T47D (cell line): ENCODE measurements at regions not wholly inside any gene's neighbourhood (a gene's known extent, or its start where the extent isn't known, plus 50 kb on each side); places are given as distances from the start of the nearest gene placed in this dataset.
"Not testable (repeated sequence)": the region's sequence is repeated elsewhere in the genome, so short reads cannot be mapped to it uniquely, and the experiment has no call there.

ENCODE experiments used
- DNase-seq, 2 experiments: peaks; one replicate each; pipeline versions ENCODE4 v3.0.0 to v3.0.0-alpha.2; 2011 to 2012; ENCODE audit warnings: low read depth in 1 of 2, low spot score in 1 of 2
- JUND ChIP-seq: IDR thresholded peaks from 2 replicates; pipeline ENCODE4 v1.6.1; 2012; ENCODE audit warnings: low read depth
- in situ Hi-C: cut with HindIII; loops from 2 replicates; pipeline ENCODE4 v1.10.0; 2016; ENCODE audit warnings: low sequenced_read_pairs, low pct_unique_long_range_greater_than_20kb

- in situ Hi-C loops, DNase-seq: not testable (repeated sequence)
Measured at GRCh38 chr14:105672450-105673200, 146.2 kb downstream of the TMEM121 start.

DNA sequence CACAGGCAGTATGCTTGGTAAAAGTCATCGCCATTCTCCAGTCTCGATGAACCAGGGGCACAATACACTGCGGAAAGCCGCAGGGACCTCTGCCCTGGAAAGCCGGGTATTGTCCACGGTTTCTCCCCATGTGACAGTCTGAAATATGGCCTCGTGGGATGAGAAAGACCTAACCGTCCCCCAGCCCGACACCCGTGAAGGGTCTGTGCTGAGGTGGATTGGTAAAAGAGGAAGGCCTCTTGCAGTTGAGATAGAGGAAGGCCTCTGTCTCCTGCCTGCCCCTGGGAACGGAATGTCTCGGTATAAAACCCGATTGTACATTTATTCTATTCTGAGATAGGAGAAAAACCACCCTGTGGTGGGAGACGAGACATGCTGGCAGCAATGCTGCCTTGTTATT lies 149.1 kb downstream of the TMEM121 start:
- in situ Hi-C loops, DNase-seq: not testable (repeated sequence)

GRCh38 chr14:105675905-105676670 lies 149.7 kb downstream of the TMEM121 start:
- DNase-seq, in situ Hi-C loops: not testable (repeated sequence)

DNA sequence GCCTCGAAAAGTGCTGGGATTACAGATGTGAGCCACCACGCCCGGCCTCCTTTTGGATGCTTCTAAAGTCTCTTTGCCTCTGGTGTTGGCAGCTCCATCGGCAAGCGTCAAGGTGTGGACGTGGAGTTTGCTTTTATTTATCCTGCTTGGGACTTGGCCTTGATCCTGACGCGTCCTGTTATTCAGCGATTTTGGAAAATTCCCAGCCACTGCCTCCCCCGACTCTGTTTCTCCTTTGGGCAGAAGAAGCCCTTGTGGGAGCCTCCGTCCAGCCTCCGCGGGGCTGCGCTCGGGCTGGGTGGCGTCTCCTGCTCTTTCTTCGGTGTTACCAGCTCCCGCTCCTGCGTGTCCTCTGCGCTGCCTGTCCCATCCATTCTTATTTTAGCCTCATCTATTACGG lies 151.7 kb downstream of the TMEM121 start:
- DNase-seq, in situ Hi-C loops: not testable (repeated sequence)

GRCh38 chr14:105678996-105679958 lies 152.9 kb downstream of the TMEM121 start:
- in situ Hi-C loops, DNase-seq: not testable (repeated sequence)

DNA sequence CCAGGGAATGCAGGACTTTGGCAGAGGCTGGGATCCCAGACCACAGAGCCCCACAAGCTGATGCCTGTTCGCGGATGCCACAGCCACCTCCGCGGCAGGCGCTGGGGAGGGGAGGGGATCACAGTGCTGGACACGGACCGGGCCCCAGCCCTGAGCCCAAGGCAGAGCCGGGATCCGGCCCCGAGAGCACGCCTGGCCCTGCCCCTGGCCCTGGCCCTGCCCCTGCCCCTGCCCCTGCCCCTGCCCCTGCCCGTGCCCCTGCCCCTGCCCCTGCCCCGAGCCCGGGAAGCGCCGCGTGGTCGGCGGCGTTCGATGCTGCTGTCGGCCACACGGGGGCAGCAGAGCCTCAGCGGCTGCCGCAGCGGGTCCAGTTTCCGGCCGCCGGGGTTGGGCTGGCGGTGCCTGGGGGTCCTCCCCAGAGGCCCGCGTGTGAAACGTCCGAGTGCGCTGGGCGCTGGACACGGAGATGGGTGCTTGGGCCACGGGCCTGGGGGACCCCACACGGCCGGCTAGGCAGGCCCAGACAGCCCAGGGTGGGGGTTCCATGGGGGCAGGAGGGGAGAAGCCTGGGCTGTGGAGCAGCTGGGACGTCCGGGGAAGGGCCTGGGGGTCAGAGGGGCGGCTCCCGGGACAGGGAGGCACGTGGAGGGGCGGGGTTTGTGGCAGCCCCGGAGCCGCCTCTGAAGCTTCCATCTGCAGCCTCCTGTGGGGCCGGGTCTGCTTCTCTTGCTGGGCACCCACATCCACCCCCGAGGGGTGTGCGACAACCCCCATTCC lies 153.8 kb downstream of the TMEM121 start:
- DNase-seq, in situ Hi-C loops: not testable (repeated sequence)

DNA sequence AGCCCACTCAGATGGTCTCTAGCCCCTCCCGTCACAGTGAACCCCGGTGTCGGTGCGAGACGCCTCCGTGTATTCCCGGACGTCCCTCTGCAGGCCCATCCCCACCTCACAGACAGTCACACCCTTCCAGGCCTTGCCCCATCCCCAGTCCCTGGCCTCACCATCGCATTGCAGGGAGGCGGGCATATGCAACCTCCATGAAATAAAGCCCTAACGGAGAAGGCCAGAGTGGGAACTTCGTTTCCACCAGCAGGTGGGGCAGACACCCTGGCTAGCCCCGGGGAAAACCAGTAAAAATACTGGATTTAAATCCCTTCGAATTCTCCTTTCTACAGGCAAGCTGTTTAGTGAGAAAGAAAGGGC lies 154.3 kb downstream of the TMEM121 start:
- in situ Hi-C loops, DNase-seq: not testable (repeated sequence)

GRCh38 chr14:105681606-105682185 lies 155.3 kb downstream of the TMEM121 start:
- DNase-seq, in situ Hi-C loops: not testable (repeated sequence)

GRCh38 chr14:105682442-105682841 lies 156.1 kb downstream of the TMEM121 start:
- DNase-seq, in situ Hi-C loops: not testable (repeated sequence)

DNA sequence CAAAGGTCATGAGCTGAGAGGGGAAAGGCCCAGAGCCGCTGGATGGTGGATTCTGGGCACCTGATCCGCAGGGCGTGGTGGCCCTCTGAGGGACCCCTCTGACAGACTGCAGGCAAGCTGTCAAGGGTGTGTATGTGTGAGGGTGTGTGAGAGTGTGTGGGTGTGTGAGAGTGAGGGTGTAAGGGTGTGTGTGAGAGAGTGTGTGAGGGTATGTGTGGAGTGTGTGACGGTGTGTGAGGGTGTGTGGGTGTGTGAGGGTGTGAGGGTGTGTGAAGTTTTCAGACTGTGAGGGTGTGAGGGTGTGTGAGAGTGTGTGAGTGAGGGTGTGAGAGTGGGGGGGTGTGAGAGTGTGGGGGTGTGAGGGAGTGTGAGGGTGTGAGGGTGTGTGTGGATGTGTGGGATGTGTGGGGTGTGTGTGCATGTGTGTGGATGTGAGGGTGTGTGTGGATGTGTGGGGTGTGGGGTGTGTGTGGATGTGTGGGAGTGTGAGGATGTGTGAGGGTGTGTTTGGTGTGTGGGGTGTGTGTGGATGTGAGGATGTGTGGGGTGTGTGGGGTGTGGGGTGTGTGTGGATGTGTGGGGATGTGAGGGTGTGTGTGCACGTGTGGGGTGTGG lies 156.7 kb downstream of the TMEM121 start:
- no peak for DNase-seq
- in situ Hi-C loops = no loop called here
- TF ChIP-seq JUND = no peak

DNA sequence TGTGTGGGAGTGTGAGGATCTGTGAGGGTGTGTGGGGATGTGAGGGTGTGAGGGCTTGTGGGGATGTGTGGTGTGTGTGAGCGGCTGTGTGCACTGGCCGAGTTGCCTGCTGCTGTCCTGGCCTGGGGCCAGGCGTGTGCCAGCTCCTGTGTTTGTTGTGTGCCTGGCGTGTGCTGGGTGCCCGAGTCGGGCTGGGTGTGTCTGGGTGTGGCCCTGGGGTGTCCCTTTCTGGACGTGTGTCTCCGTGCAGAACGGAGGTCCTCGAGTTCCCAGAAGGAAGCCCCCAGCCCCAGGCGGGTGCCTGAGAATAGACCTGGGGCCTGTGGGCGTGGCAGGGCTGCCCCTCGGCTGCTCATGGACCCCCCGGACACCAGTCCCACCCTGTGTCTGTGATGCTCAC lies 157.7 kb downstream of the TMEM121 start:
- in situ Hi-C loops, DNase-seq: not testable (repeated sequence)

DNA sequence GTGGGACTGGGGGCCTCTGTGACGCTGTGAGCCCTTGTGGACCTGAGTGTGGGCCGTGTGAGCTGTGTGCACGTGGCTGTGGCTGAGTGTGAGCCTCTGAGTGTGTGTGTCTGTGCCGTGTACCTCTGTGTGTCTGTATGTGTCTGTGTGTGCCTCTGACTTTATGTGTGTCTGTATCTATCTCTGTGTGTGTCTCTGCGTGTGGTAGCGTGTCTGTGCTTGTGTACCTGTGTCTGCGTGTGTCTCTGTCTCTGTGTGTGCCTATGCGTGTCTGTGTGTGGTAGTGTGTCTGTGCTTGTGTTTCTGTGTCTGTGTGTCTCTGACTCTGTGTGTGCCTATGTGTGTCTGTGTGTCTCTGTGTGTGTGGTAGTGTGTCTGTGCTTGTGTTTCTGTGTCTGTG lies 158.2 kb downstream of the TMEM121 start:
- DNase-seq, in situ Hi-C loops: not testable (repeated sequence)
